Left renal cortex interstitium (tissue), 4 donors: ENCODE measurements at regions not wholly inside any gene's neighbourhood (a gene's known extent, or its start where the extent isn't known, plus 50 kb on each side); places are given as distances from the start of the nearest gene placed in this dataset.
"Not testable (repeated sequence)": the region's sequence is repeated elsewhere in the genome, so short reads cannot be mapped to it uniquely, and the experiment has no call there.

Source experiments
- DNase-seq, 4 donors: peaks; one replicate each; pipeline ENCODE4 v3.0.0-alpha.2; 2013; ENCODE audit warnings: low read depth in 4 of 4, low spot score in 2 of 4, missing footprints in 1 of 4

DNA sequence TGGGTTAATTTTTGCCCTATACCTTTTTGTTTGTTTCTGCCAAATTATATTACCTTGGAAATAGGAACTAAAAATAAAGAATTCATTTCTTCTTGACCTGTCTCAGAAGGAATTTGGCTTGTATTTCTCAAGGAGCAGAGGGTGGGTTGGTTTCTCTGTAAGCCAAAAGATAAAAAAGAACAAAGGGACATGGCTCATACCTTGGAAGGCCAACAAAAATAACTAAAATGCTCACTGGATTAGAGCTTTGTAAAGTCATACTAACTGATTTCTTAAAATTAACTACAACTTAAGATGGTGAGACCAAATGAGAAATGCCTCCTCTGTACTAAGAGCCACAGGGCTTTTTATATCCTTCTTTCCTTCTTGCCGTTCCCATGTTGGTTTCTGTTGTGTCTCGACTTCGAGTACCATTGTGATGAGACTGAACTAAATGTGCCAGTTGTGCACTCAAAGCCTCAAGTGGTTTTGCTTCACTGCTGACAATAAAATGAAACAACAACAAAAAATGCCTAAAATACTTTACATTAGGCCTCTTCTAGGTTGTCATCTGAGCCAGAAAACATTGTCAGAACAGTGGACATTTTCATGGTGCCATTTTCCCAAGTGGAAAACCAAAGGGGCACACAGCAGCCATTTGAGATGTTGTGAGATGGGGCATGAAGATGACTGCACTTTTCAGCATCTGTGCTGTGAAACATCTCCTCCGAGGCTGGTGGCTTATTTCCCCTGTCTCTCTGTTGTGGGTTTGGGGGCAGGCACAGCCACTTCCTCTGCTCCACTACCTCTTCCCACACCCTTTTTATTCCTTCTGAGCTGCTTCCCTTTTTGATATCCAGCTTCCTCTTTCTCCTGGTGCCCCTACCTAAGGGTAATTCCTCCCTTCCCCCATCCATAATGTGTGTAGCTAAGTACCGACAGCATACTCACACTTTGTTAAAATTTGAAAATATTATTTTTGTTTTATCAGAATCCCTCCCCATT is 51.8 kb upstream of the AGR3 start:
- no peak for DNase-seq

DNA sequence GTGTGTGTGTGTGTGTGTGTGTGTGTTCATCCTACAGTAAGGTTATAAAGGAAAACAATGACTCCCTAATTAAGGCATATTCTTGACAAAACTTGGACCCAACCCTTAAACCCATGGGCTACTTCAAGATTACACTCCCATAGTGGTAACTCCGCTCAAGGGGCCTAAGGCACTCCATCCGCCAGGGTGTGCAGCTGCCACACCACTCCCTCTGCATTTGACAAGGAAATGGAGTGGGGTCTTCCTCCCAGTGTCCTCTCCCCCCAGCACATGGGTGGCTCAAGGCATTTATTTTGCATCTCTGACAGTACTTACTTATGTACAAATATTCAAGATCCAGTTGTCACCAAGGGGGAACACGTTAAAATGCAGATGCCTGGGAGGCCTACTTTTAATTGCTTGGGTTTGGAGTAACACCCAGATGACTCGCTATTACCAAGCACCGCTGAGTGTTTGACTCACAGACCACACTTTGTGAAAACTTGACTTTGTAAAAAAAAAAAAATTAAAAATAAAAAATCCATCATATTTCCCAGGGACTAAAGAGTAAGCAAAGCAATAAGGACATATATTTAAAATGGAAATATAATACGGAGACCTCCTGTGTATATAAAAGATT is 53.0 kb upstream of the AGR3 start:
- DNase-seq: no peak

DNA sequence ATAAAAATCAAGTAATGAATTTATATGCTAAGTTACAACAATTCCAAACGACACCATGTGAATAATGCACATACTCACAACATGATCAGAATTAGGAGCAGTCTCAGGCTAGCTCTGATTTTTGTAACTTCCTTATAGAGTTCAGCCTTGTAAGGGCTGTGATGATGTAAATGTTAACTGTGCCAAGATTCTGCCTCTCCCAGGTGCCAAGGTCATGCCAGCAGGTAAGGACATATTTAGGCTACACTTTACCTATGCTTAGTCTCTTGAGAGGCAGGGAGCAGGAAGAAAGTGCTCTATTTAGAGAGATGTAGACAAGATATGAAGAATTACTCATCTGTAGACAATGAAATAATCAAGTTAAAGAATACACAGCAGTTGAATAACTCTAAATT is 53.6 kb upstream of the AGR3 start:
- DNase-seq: no peak

GRCh38 chr7:16936626-16937422 is 55.0 kb upstream of the AGR3 start:
- no peak for DNase-seq

- DNase-seq: no peak
These were observed 57.4 kb upstream of the AGR3 start for GRCh38 chr7:16939161-16939560.

DNA sequence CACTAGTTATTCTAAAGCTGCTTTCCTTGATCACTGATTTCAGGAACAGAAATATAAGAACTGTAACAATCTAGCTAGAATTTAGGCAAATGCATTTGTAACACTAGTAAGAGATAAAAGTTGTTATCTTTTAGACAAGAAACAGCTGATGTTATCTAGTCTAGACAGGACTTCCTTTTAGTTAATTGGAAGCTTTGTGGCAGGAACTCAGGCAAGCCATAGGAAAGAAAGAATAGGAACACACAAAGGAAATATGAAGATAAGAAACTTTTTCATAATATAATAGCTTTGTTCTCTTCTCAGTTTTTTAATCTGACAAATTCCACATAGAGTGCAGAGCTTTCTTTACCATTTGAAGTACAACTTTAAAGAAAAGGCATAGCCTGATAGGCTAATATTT is 59.0 kb upstream of the AGR3 start:
- DNase-seq: no peak

- no peak for DNase-seq
These were observed 61.2 kb upstream of the AGR3 start for GRCh38 chr7:16942929-16943509.

DNA sequence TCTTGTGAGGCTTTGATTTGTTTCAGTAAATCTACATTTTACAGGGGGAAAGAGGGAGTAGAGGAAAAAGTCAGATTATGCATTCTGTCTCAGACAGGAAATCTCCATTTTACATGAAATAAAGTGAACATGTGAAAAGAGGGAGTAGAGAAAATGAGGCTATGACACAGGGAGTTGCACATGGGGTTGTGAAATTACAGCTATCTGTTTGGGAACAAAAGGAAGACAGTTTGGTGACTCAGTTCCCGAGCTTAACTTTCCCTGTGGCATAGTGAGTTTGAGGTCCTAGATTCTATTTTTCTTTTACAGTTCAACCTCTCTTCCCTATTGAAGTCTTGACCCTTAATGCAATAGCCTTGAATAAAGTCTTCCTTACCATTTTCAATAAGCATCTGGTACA is 63.2 kb upstream of the AGR3 start:
- no peak for DNase-seq

- no peak for DNase-seq
These were observed 63.6 kb upstream of the AGR3 start for GRCh38 chr7:16945372-16945771.

GRCh38 chr7:16948110-16948509 is 66.3 kb upstream of the AGR3 start:
- not testable (repeated sequence) for DNase-seq

DNA sequence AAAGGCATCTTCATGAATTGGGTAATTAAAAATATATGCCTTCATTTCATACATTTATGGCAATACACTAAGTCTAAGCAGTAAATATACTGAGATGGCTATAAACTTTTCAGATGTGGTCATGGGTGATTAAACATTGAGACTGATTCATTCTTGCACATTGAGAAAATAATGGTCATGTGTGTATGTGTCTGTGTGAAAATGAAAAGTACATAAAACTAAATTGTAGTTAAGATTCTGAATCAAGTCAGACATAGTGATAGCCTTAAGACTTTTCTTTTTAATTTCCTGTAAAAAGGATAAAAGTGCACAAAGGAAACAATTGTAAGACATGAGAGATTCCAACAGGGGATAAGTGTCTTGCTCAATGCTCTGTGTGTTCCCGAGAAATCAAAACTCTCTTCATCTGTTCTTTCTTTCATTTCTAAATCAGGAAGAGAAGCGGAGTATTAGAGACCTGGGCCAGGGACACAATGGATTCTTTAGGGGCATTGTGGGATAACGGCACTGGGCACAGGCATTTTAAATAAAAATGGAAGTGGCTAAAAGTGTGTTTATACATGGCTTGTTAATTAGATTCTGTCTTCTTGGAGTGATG is 69.8 kb upstream of the AGR3 start:
- DNase-seq: no peak

GRCh38 chr7:16954321-16954720 is 72.5 kb upstream of the AGR3 start:
- no peak for DNase-seq

DNA sequence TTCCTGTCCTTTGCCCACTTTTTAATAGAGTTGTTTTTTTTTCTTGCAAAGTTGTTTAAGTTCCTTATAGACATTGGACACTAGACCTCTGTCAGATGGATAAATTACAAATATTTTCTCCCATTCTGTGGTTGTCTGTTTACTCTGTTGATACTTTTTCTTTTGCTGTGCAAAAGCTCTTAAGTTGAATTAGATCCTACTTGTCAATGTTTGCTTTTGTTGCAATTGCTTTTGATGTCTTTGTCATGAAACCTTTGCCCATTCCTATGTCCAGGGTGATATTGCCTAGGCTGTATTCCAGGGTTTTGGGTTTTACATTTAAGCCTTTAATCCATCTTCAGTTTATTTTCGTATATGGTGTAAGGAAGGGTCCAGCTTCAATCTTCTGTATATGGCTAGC is 76.9 kb upstream of the AGR3 start:
- no peak for DNase-seq

DNA sequence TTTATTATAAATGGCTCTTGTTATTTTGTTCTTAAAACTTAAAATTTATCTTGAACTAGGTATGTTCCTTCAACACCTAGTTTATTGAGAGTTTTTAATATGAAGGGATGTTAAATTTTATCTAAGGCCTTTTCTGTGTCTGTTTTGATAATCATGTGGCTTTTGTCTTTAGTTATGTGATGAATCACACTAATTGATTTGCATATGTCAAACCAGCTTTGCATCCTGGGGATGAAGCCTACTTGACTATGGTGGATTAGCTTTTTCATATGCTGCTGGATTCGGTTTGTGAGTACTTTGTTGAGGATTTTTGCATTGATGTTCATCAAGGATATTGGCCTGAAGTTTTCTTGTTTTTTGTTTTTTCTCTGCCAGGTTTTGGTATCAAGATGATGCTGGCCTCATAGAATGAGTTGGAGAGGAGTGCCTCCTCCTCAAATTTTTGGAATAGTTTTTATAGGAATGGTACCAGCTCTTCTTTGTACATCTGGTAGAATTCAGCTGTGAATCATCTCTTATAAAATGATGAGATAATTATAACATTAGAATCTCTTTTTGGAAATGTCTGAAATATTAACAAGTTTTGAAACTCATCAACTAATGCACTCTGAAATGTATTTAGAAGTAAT is 78.7 kb upstream of the AGR3 start:
- DNase-seq: no peak

DNA sequence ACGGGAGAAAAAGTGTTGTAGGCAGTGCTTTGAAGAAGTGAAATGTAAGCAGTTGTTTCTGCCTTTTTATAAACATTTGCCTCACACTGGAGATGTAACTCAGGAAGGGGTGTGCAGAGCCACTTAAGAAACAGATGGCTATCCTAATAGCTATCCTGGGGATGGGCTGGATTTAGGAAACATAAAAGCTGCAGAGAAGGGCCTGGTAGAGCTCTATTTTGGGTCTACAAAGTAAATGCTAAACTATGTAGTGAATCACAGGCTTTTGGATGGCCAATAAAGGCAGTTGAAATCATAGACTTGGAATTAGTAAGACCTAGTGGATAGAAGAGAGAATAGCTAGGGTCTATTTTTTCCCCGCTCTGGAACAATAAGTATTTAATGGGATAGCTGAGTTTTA is 79.9 kb upstream of the AGR3 start:
- DNase-seq: no peak

DNA sequence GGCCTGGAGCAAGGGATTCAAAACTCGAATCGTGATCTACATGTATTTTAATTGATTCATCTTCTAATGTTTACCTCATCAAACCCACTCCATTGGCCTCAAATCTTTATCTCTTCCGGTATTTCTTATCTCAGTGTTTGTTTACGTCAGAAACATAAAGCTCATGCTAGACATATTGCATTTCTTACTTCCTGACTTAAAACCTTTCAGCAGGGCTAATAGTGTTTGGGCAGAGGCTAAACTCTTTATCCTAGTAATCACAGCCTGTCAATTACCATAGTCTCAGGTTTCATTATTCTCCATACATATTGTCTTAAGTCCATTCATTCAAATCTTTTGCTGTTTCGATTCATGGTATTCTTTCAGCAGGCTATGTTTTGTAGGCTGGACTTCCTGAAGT is 81.3 kb upstream of the AGR3 start:
- DNase-seq: no peak

DNA sequence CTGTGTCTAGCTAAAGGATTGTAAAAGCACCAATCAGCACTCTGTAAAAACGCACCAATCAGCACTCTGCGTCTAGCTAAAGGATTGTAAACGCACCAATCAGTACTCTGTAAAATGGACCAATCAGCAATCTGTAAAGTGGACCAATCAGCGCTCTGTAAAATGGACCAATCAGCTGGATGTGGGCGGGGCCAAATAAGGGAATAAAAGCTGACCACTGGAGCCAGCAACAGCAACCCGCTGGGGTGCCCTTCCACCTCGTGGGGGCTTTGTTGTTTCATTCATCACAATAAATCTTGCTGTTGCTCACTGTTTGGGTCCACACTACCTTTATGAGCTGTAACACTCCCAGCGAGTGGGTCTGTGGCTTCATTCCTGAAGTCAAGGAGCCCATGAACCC is 83.9 kb upstream of the AGR3 start:
- not testable (repeated sequence) for DNase-seq

- no peak for DNase-seq
These were observed 85.6 kb upstream of the AGR3 start for GRCh38 chr7:16967300-16967811.

DNA sequence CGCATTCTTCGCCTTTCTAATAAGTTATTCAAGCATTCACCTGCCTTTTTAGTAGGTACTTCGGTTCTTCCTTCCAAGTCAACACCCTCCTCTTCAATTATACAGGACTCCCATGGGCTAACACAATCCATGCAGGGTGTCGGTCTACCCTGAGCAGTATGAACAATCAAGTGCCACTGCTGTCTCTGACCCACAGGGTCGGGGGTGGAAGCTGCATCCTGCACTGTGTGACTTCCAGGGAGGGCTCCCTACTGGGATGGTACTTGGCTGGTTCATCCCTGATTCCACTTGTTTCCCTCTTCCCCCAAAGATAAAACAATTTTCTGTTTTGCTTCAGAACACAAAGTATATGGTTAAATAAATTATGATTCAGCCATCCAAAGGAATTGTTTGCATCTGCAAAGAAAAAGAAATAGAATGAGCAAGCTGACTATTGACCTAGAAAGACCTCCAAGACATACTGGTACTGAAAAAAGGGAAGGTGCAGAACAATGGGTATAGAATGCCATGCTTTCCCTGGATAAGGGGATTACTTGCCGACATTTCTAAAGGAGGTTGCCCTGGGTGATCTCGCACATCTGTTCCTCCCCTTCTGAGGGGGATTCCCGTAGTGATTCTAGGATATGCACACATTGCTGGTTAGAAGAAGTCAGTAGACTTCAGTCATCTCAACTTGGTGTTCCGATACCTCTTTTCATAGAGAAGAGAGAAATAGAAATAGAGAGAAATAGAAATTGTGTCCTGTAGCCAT is 89.1 kb upstream of the AGR3 start:
- DNase-seq: no peak
